ENCODE measurements at regions not wholly inside any gene's neighbourhood (a gene's known extent, or its start where the extent isn't known, plus 50 kb on each side); places are given as distances from the start of the nearest gene placed in this dataset.

- H3K9ac ChIP-seq (ENCODE audit: low read length in 3 of 3): no peak overlapping the region
- H3K27me3 ChIP-seq (ENCODE audit: control insufficient read depth, insufficient read depth, low read length): no peaks in the 10 kb centered on the region
- TF ChIP-seq, protein P1, sequence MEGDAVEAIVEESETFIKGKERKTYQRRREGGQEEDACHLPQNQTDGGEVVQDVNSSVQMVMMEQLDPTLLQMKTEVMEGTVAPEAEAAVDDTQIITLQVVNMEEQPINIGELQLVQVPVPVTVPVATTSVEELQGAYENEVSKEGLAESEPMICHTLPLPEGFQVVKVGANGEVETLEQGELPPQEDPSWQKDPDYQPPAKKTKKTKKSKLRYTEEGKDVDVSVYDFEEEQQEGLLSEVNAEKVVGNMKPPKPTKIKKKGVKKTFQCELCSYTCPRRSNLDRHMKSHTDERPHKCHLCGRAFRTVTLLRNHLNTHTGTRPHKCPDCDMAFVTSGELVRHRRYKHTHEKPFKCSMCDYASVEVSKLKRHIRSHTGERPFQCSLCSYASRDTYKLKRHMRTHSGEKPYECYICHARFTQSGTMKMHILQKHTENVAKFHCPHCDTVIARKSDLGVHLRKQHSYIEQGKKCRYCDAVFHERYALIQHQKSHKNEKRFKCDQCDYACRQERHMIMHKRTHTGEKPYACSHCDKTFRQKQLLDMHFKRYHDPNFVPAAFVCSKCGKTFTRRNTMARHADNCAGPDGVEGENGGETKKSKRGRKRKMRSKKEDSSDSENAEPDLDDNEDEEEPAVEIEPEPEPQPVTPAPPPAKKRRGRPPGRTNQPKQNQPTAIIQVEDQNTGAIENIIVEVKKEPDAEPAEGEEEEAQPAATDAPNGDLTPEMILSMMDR (IDR thresholded peaks at IDR 0.05; ENCODE audit: borderline replicate concordance, extremely low read depth, insufficient read depth): no peak
- no peaks in the 10 kb centered on the region for H3K36me3 ChIP-seq (ENCODE audit: control insufficient read depth in 2 of 3, insufficient read depth in 3 of 3, low read length in 3 of 3)
- DNase-seq: no peak
- H3K27ac ChIP-seq (ENCODE audit: low read depth in 2 of 2, low read length in 2 of 2): no peak overlapping the region
- H3K4me1 ChIP-seq (ENCODE audit: control insufficient read depth in 2 of 3, insufficient read depth in 2 of 3, low read depth in 1 of 3, low read length in 3 of 3): no peaks in the 10 kb centered on the region
- no peak overlapping the region for H3K4me3 ChIP-seq (ENCODE audit: low read length in 3 of 3)
- no peak for FAIRE-seq
- intact Hi-C loops (cut with DNase I): no loop called here
- peaks cover 0 to 4% (median 0%) of the 10 kb centered on the region in 3 donors for H3K9me3 ChIP-seq (ENCODE audit: control insufficient read depth in 2 of 3, insufficient read depth in 1 of 3, low read length in 3 of 3)
Observed at GRCh38 chr16:22628994-22629393, 118.3 kb downstream of the NPIPB5 start.

DNA sequence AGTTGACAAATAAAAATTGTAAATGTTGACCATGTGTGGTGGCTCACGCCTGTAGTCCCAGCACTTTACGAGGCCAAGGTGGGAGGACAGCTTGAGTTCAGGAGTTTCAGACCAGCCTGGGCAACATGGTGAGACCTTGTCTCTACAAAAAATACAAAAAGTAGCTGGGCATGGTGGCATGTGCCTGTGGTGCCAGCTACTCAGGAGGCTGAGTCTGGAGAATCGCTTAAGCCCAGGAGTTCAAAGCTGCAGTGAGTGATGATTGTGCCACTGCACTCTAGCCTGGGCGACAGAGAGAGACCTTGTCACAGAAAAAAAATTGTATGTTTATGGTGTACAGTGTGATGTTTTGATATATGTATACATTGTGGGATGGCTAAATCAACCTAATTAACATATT, 119.6 kb downstream of the NPIPB5 start:
- TF ChIP-seq, protein P1 (IDR thresholded peaks at IDR 0.05; ENCODE audit: borderline replicate concordance, extremely low read depth, insufficient read depth): no peak
- no peak for FAIRE-seq
- H3K27ac ChIP-seq (ENCODE audit: low read depth in 2 of 2, low read length in 2 of 2): no peak overlapping the region

GRCh38 chr16:22631264-22631663, 120.6 kb downstream of the NPIPB5 start:
- H3K9me3 ChIP-seq (ENCODE audit: control insufficient read depth in 2 of 3, insufficient read depth in 1 of 3, low read length in 3 of 3): no peaks in the 10 kb centered on the region
- no peak overlapping the region for H3K4me3 ChIP-seq (ENCODE audit: low read length in 3 of 3)
- no peaks in the 10 kb centered on the region for H3K4me1 ChIP-seq (ENCODE audit: control insufficient read depth in 2 of 3, insufficient read depth in 2 of 3, low read depth in 1 of 3, low read length in 3 of 3)
- no peak overlapping the region for H3K27ac ChIP-seq (ENCODE audit: low read depth in 2 of 2, low read length in 2 of 2)
- no peak for DNase-seq
- intact Hi-C loops (cut with DNase I): no loop called here
- TF ChIP-seq, protein P1 (IDR thresholded peaks at IDR 0.05; ENCODE audit: borderline replicate concordance, extremely low read depth, insufficient read depth): no peak
- no peak for FAIRE-seq
- no peaks in the 10 kb centered on the region for H3K36me3 ChIP-seq (ENCODE audit: control insufficient read depth in 2 of 3, insufficient read depth in 3 of 3, low read length in 3 of 3)
- H3K27me3 ChIP-seq (ENCODE audit: control insufficient read depth, insufficient read depth, low read length): no peaks in the 10 kb centered on the region
- no peak overlapping the region for H3K9ac ChIP-seq (ENCODE audit: low read length in 3 of 3)

More for the DNA sequence above, 119.6 kb downstream of the NPIPB5 start:
- Histone ChIP-seq H3K9ac (ENCODE audit: low read length in 3 of 3) (no peak overlapping the region), H3K27me3 (ENCODE audit: control insufficient read depth, insufficient read depth, low read length) (no peaks in the 10 kb centered on the region), H3K4me1 (ENCODE audit: control insufficient read depth in 2 of 3, insufficient read depth in 2 of 3, low read depth in 1 of 3, low read length in 3 of 3) (no peaks in the 10 kb centered on the region), H3K9me3 (ENCODE audit: control insufficient read depth in 2 of 3, insufficient read depth in 1 of 3, low read length in 3 of 3) (peaks cover 0 to 4% (median 0%) of the 10 kb centered on the region in 3 donors), H3K36me3 (ENCODE audit: control insufficient read depth in 2 of 3, insufficient read depth in 3 of 3, low read length in 3 of 3) (no peaks in the 10 kb centered on the region), H3K4me3 (ENCODE audit: low read length in 3 of 3) (no peak overlapping the region)
- intact Hi-C loops (cut with DNase I): no loop called here
- no peak for DNase-seq

DNA sequence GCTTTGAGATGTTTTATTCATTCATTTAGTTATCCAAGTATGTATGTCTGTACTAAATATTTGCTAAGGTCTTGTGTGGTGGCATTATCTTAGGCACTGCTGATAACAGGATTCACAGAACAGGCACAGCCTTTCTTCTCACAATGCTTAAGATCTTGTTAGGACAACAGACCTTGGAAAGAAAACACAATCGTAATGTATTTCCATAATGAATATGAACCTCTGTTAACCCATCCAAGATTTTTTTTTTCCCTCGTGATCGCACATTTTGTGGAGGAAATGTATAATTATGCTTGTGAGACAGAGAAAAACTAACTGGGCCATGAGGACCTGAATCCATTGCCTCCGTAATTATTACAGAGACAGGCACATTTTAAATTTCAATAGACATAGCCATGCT, 121.9 kb downstream of the NPIPB5 start:
- DNase-seq: no peak
- Histone ChIP-seq H3K36me3 (ENCODE audit: control insufficient read depth in 2 of 3, insufficient read depth in 3 of 3, low read length in 3 of 3) (no peaks in the 10 kb centered on the region), H3K27ac (ENCODE audit: low read depth in 2 of 2, low read length in 2 of 2) (no peak overlapping the region), H3K9me3 (ENCODE audit: control insufficient read depth in 2 of 3, insufficient read depth in 1 of 3, low read length in 3 of 3) (no peaks in the 10 kb centered on the region), H3K27me3 (ENCODE audit: control insufficient read depth, insufficient read depth, low read length) (no peaks in the 10 kb centered on the region), H3K9ac (ENCODE audit: low read length in 3 of 3) (no peak overlapping the region), H3K4me1 (ENCODE audit: control insufficient read depth in 2 of 3, insufficient read depth in 2 of 3, low read depth in 1 of 3, low read length in 3 of 3) (no peaks in the 10 kb centered on the region), H3K4me3 (ENCODE audit: low read length in 3 of 3) (no peak overlapping the region)
- intact Hi-C loops (cut with DNase I): no loop called here
- FAIRE-seq: no peak
- TF ChIP-seq, protein P1 (IDR thresholded peaks at IDR 0.05; ENCODE audit: borderline replicate concordance, extremely low read depth, insufficient read depth): no peak

Measured in kidney (tissue), 13 donors.